Fibroblast of lung (primary cell): ENCODE measurements at regions not wholly inside any gene's neighbourhood (a gene's known extent, or its start where the extent isn't known, plus 50 kb on each side); places are given as distances from the start of the nearest gene placed in this dataset.
"Not testable (repeated sequence)": the region's sequence is repeated elsewhere in the genome, so short reads cannot be mapped to it uniquely, and the experiment has no call there.

Source experiments
- CTCF ChIP-seq, 2 donors: IDR thresholded peaks in 1 of 2; conservative IDR thresholded peaks in 1 of 2; 1 replicate in 1 of 2; 2 replicates in 1 of 2; pipeline ENCODE4 v1.5.1; 2011 to 2012; ENCODE audit warnings: low read length in 2 of 2, control low read depth in 1 of 2, inconsistent platforms in 1 of 2, low read depth in 1 of 2, mild to moderate bottlenecking in 1 of 2
- EZH2 ChIP-seq: IDR thresholded peaks from 2 replicates; pipeline ENCODE4 v1.5.1; 2012; ENCODE audit warnings: low read length, control low read depth, mild to moderate bottlenecking; ENCODE audit errors: missing control alignments

GRCh38 chr12:86970595-86970994, 714.4 kb upstream of the MGAT4C start:
- TF ChIP-seq CTCF (conservative IDR thresholded peaks at IDR 0.05 in 1 of 2, IDR thresholded peaks at IDR 0.05 in 1 of 2; ENCODE audit: low read depth in 1 of 2, low read length in 2 of 2); EZH2: not testable (repeated sequence)
